NCI-H345 treated with DMSO at 0.1 percent for 48 hours (cell line): ENCODE measurements at regions not wholly inside any gene's neighbourhood (a gene's known extent, or its start where the extent isn't known, plus 50 kb on each side); places are given as distances from the start of the nearest gene placed in this dataset.
"Not testable (repeated sequence)": the region's sequence is repeated elsewhere in the genome, so short reads cannot be mapped to it uniquely, and the experiment has no call there.

ENCODE experiments used
- DNase-seq: peaks from one replicate; lab custom pipeline; 2025; ENCODE audit not compliant: unreplicated experiment; lab: John Stamatoyannopoulos, UW

- DNase-seq = no peak
Observed at GRCh38 chr9:102514541-102514940, 480.6 kb upstream of the CYLC2 start.

- DNase-seq = no peak
Observed at GRCh38 chr9:102507044-102507687, 488.0 kb upstream of the CYLC2 start.

GRCh38 chr9:102506406-102506805, 488.7 kb upstream of the CYLC2 start:
- no peak for DNase-seq

- no peak for DNase-seq
Observed at GRCh38 chr9:102499468-102499867, 495.7 kb upstream of the CYLC2 start.

GRCh38 chr9:102497709-102498108, 497.4 kb upstream of the CYLC2 start:
- DNase-seq = no peak

- DNase-seq = not testable (repeated sequence)
Observed at GRCh38 chr9:102486976-102487375, 508.2 kb upstream of the CYLC2 start.

- no peak for DNase-seq
Observed at GRCh38 chr9:102483651-102484050, 511.5 kb upstream of the CYLC2 start.

- no peak for DNase-seq
Observed at GRCh38 chr9:102482776-102483175, 512.4 kb upstream of the CYLC2 start.

GRCh38 chr9:102479191-102479590, 515.9 kb upstream of the CYLC2 start:
- no peak for DNase-seq

- no peak for DNase-seq
Observed at GRCh38 chr9:102474357-102474756, 520.8 kb upstream of the CYLC2 start.

- not testable (repeated sequence) for DNase-seq
Observed at GRCh38 chr9:102469430-102469829, 525.7 kb upstream of the CYLC2 start.

- no peak for DNase-seq
Observed at GRCh38 chr9:102461156-102461819, 533.8 kb upstream of the CYLC2 start.

GRCh38 chr9:102459828-102460227, 535.3 kb upstream of the CYLC2 start:
- no peak for DNase-seq

GRCh38 chr9:102456562-102456961, 538.6 kb upstream of the CYLC2 start:
- DNase-seq = no peak

GRCh38 chr9:102445906-102446305, 549.2 kb upstream of the CYLC2 start:
- no peak for DNase-seq

- no peak for DNase-seq
Observed at GRCh38 chr9:102445181-102445747, 549.9 kb upstream of the CYLC2 start.

- DNase-seq = no peak
Observed at GRCh38 chr9:102439583-102439982, 555.5 kb upstream of the CYLC2 start.

GRCh38 chr9:102436599-102436998, 558.5 kb upstream of the CYLC2 start:
- not testable (repeated sequence) for DNase-seq

- DNase-seq = no peak
Observed at GRCh38 chr9:102435427-102435826, 559.7 kb upstream of the CYLC2 start.

GRCh38 chr9:102434545-102434944, 560.6 kb upstream of the CYLC2 start:
- no peak for DNase-seq

GRCh38 chr9:102428305-102428704, 566.8 kb upstream of the CYLC2 start:
- DNase-seq = no peak

GRCh38 chr9:102416251-102416650, 578.9 kb upstream of the CYLC2 start:
- not testable (repeated sequence) for DNase-seq
